ENCODE measurements at regions not wholly inside any gene's neighbourhood (a gene's known extent, or its start where the extent isn't known, plus 50 kb on each side); places are given as distances from the start of the nearest gene placed in this dataset.

DNA sequence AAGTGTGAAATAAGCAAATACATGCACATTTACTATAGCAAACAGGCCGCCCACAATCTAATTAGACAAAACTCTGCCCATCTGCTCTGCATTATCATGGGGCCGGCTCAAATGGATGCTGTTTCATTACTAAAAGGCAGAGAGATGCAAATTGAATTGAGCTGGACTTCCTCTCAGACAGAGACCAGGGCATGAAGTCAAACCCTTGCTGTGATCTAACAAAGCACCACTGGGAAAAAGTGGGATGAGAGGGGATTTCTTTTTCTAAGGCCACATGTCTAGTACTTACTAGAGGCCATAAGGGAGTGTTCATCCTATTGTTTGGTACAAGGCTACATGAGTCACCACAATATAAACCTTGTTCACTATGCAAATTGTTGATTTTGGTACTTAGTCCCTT, 614.7 kb downstream of the ISL1 start:
- POLR2A ChIA-PET (ENCODE audit: partially characterized antibody) = no interaction called here
- H3K79me2 ChIP-seq (ENCODE audit: control insufficient read depth in 1 of 2, insufficient read depth in 2 of 2, low read length in 2 of 2) = no peaks in the 10 kb centered on the region
- DNase-seq (ENCODE audit: low read depth in 1 of 2, low spot score in 2 of 2) (no peak), FAIRE-seq (no peak)
- H3K23me2 ChIP-seq (ENCODE audit: low read depth, low read length) = no peaks in the 10 kb centered on the region
- no peak overlapping the region for H3K56ac ChIP-seq (replicated peaks; ENCODE audit: insufficient read length, low read depth, low read length)
- H4K8ac ChIP-seq (ENCODE audit: extremely low read depth, insufficient read depth, low read length) = no peak overlapping the region
- H3K4ac ChIP-seq (replicated peaks; ENCODE audit: insufficient read length, low read depth, low read length) = no peak overlapping the region
- H2BK20ac ChIP-seq (ENCODE audit: low read length) = no peak overlapping the region
- H3K9me3 ChIP-seq (ENCODE audit: insufficient read depth in 2 of 2, low read depth in 1 of 2, low read length in 1 of 2) = no peaks in the 10 kb centered on the region
- no peak overlapping the region for H3K4me2 ChIP-seq (ENCODE audit: insufficient read depth in 1 of 2, low read depth in 2 of 2, low read length in 2 of 2)
- no peak overlapping the region for H2BK12ac ChIP-seq (ENCODE audit: low read depth, low read length)
- no peaks in the 10 kb centered on the region for H3K36me3 ChIP-seq (ENCODE audit: control insufficient read depth in 2 of 4, insufficient read depth in 4 of 4, low read length in 3 of 4)
- H3K9ac ChIP-seq (replicated peaks in 1 of 4; ENCODE audit: extremely low read depth in 1 of 4, low read depth in 3 of 4, low read length in 3 of 4) = no peak overlapping the region
- H3K79me1 ChIP-seq (ENCODE audit: low read depth, low read length) = no peaks in the 10 kb centered on the region
- no peak overlapping the region for H2BK120ac ChIP-seq (replicated peaks; ENCODE audit: low read depth, low read length)
- H3K27me3 ChIP-seq (replicated peaks in 1 of 4; ENCODE audit: control insufficient read depth in 3 of 4, extremely low read depth in 1 of 4, insufficient read depth in 3 of 4, low read length in 3 of 4) = no peaks in the 10 kb centered on the region
- peaks cover 0 to 3% (median 0%) of the 10 kb centered on the region in 4 experiments; a peak in 1 of 7 replicates for H3K4me1 ChIP-seq (replicated peaks in 1 of 4; ENCODE audit: control insufficient read depth in 3 of 4, insufficient read depth in 4 of 4, low read length in 3 of 4)
- H3K18ac ChIP-seq (ENCODE audit: extremely low read depth, low read length) = no peak overlapping the region
- no peak overlapping the region for H3K4me3 ChIP-seq (ENCODE audit: extremely low read depth in 1 of 4, insufficient read depth in 2 of 4, low read depth in 3 of 4, low read length in 4 of 4)
- H3K14ac ChIP-seq (ENCODE audit: insufficient read length) = no peak overlapping the region
- 85% methylated on average over 2 of the region's 2 CpGs; no CpG with 5 or more reads in 1 of the 2 experiments for WGBS, 2 experiments (ENCODE audit: extremely low coverage in 1 of 2, insufficient coverage in 1 of 2, insufficient read length in 1 of 2, insufficient replicate concordance in 2 of 2, low coverage in 1 of 2, low lambda C conversion rate in 2 of 2, missing lambda C conversion rate in 1 of 2)
- H4K91ac ChIP-seq (replicated peaks; ENCODE audit: insufficient read length, low read length) = no peak overlapping the region
- 0 out of 2 replicates have a peak overlapping the region, but pooled peaks have one; percentile 3 for H2AFZ ChIP-seq (ENCODE audit: low read length)
- CTCF ChIA-PET (ENCODE audit: partially characterized antibody) = interaction anchor here (0.9 to 1.0 kb wide), 2 partner anchors 9 to 590 kb away, joined by 3 to 4 read pairs; no protein-coding TSS in a partner anchor
- H2BK15ac ChIP-seq (ENCODE audit: low read length) = no peak overlapping the region
- no peak overlapping the region for H2AK5ac ChIP-seq (ENCODE audit: low read depth, low read length)
- no peak overlapping the region for H3K27ac ChIP-seq (ENCODE audit: low read depth, low read length)
- no peak overlapping the region for H3K23ac ChIP-seq (ENCODE audit: insufficient read length)
- no peaks in the 10 kb centered on the region for H4K20me1 ChIP-seq (replicated peaks in 1 of 2; ENCODE audit: control insufficient read depth in 1 of 2, insufficient read depth in 2 of 2, low read length in 2 of 2)
- no peak overlapping the region for H2BK5ac ChIP-seq (ENCODE audit: low read depth, low read length)
- H4K5ac ChIP-seq (ENCODE audit: insufficient read length, low read depth, low read length) = no peak overlapping the region
- TF ChIP-seq RNF2 (IDR thresholded peaks at IDR 0.05; ENCODE audit: borderline replicate concordance, low read depth, low read length, missing control alignments, poor library complexity, severe bottlenecking) = no peak
- TF ChIP-seq, protein P1, sequence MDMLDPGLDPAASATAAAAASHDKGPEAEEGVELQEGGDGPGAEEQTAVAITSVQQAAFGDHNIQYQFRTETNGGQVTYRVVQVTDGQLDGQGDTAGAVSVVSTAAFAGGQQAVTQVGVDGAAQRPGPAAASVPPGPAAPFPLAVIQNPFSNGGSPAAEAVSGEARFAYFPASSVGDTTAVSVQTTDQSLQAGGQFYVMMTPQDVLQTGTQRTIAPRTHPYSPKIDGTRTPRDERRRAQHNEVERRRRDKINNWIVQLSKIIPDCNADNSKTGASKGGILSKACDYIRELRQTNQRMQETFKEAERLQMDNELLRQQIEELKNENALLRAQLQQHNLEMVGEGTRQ (IDR thresholded peaks at IDR 0.05; ENCODE audit: low read length) = no peak
- TF ChIP-seq CTBP2 (IDR thresholded peaks at IDR 0.05; ENCODE audit: borderline replicate concordance, insufficient read depth, insufficient read length, low read length) = no peak
- TF ChIP-seq CBX5 (IDR thresholded peaks at IDR 0.05; ENCODE audit: low read depth, low read length) = no peak
- TF ChIP-seq ZNF274 (IDR thresholded peaks at IDR 0.05; ENCODE audit: borderline replicate concordance, extremely low read depth, low read length) = no peak
- no peak for TF ChIP-seq FOSL1 (IDR thresholded peaks at IDR 0.05; ENCODE audit: insufficient read depth, low read depth, low read length)
- no peak for TF ChIP-seq SUZ12 (IDR thresholded peaks at IDR 0.05; ENCODE audit: low read length)
- TF ChIP-seq SRF (IDR thresholded peaks at IDR 0.05; ENCODE audit: low read depth, low read length) = no peak
- TF ChIP-seq NANOG (IDR thresholded peaks at IDR 0.05; ENCODE audit: insufficient read depth, low read depth, low read length, poor library complexity, severe bottlenecking) = no peak
- no peak for TF ChIP-seq E2F6 (IDR thresholded peaks at IDR 0.05)
- no peak for TF ChIP-seq NRF1 (IDR thresholded peaks at IDR 0.05; ENCODE audit: low read depth, low read length)
- TF ChIP-seq MAX (IDR thresholded peaks at IDR 0.05) = no peak
